GF-D8 (cell line): ENCODE measurements at regions not wholly inside any gene's neighbourhood (a gene's known extent, or its start where the extent isn't known, plus 50 kb on each side); places are given as distances from the start of the nearest gene placed in this dataset.

Experiments used
- DNase-seq: peaks from one replicate; lab custom pipeline; 2025; lab: John Stamatoyannopoulos, UW

- no peak for DNase-seq
These were observed 69.7 kb upstream of the FCN1 start for GRCh38 chr9:134987376-134987775.

- no peak for DNase-seq
These were observed 70.4 kb upstream of the FCN1 start for GRCh38 chr9:134987906-134988700.

DNA sequence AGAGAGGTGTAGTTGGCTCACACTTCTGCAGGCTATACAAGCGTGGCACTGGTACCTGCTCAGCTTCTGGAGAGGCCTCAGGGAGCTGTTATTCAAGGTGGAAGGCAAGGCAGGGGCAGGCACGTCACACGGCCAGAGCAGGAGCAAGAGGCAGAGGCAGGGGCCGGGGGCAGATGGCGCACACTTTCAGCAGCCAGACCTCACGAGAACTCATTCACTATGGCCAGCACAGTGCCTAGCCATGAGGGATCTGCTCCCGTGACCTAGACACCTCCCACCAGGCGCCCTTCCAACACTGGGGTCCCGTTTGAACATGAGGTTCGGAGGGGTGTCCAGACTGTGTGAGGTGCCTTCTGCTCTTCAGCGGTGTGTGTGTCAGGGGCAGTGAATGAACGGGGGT, 71.0 kb upstream of the FCN1 start:
- DNase-seq: no peak

DNA sequence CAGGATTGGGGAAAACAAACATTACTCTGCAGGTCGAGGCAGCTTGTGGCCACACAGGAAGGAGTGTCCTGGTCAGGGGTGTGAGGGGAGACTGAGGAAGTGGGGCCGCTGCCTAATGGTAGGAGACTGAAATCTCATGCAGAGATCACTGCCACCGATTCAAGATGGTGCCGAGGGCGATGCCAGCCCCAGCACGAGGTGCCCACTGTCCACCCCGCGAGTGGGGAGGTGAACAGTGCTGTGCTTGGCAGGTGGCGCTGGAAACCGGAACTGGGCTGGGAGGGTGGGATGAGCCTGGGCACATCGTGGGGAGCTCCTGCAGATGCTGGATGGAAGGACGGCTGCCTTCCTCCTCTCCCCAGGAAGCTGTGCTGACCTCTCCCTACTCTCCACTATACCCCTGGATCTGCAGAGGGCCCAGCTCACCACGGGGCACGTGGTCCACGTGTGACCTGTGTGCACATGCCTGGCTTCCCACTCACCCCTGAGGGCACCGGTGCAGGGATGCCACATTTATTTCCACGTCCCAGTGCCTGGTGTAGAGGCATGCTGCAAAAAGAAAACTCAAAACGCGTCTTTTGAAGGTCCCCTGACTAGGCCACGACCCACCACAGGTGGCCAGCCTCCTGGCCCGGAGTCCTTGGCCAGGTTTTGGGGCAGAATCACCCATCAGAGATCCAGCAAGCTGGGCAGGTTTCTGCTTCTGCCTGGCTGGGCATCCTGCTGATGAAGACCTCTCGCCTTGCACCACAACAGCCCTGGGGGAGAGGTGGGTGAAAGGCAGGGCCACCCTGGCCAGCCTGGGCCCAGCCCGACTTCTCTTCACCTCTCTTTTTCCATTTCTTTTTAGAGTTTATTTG, 71.7 kb upstream of the FCN1 start:
- DNase-seq: no peak

GRCh38 chr9:134991808-134992754, 74.4 kb upstream of the FCN1 start:
- DNase-seq: no peak

GRCh38 chr9:134992755-134993124, 75.0 kb upstream of the FCN1 start:
- DNase-seq: no peak

GRCh38 chr9:134993416-134993815, 75.7 kb upstream of the FCN1 start:
- no peak for DNase-seq

- no peak for DNase-seq
These were observed 76.4 kb upstream of the FCN1 start for GRCh38 chr9:134993996-134994720.

- DNase-seq: no peak
These were observed 77.4 kb upstream of the FCN1 start for GRCh38 chr9:134994926-134995791.

- no peak for DNase-seq
These were observed 78.0 kb upstream of the FCN1 start for GRCh38 chr9:134995792-134996120.

DNA sequence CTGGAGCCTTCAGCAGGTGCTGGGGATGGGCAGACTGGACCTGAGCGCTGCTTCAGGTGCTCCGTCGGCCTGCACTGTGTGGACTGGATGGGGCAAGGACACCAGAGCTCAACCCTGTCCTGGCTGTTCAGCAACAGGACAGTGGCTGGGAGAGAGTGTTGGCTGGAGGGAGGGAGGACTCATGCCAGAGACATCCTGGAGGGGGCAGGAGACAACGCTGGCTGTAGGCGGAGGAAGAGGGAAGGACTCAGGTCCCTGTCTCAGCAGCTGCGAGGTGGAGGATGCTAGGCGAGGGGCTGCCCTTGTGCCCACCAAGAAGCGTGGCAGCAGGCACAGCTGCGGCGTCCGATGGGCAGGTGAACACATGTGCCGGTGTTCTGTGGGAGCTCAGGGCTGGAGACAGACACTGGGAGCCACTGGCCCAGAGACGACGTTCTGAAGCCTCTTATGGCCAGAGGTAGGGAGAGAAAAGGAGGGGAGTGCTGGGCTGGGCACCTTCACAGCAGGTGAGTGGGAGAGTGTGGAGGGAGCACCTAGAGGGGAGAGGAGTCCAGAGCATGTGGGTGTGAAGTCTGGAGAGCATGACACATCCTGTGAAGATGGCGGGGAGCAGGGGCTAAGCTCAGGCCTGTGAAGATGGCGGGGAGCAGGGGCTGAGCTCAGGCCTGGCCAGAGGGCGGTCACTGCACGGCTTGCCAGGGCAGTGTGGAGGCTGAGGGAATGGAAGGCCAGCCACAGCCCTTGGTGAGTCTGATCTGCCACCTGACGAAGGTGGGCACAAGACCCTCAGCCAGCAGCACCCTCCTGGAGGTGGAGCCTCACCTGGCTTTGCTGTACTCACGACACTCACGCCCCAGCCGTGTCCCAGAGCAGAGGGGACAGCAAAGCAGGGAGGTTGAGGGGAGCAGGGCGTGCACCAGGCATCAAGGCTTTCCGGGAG, 79.1 kb upstream of the FCN1 start:
- DNase-seq: no peak

GRCh38 chr9:135000647-135001245, 83.0 kb upstream of the FCN1 start:
- no peak for DNase-seq

GRCh38 chr9:135001526-135001925, 83.8 kb upstream of the FCN1 start:
- no peak for DNase-seq

GRCh38 chr9:135002336-135002735, 84.6 kb upstream of the FCN1 start:
- DNase-seq: no peak

- DNase-seq: no peak
These were observed 84.7 kb upstream of the OLFM1 start for GRCh38 chr9:135002802-135003201.

DNA sequence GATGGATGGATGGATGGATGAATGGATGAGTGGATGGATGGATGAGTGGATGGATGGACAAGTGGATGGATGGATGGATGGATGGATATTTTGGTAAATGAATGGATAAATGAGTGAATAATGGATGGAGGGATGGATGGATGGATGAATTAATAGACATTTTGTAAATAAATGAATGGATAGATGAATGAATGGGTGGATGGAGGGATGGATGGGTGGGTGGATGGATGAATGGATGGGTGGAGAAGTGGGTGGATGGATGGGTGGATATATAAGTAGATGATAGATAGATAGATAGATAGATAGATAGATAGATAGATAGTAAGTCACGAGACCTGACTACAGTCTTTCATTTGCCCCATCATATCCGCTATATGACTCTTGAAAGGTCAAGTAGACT, 82.7 kb upstream of the OLFM1 start:
- no peak for DNase-seq

DNA sequence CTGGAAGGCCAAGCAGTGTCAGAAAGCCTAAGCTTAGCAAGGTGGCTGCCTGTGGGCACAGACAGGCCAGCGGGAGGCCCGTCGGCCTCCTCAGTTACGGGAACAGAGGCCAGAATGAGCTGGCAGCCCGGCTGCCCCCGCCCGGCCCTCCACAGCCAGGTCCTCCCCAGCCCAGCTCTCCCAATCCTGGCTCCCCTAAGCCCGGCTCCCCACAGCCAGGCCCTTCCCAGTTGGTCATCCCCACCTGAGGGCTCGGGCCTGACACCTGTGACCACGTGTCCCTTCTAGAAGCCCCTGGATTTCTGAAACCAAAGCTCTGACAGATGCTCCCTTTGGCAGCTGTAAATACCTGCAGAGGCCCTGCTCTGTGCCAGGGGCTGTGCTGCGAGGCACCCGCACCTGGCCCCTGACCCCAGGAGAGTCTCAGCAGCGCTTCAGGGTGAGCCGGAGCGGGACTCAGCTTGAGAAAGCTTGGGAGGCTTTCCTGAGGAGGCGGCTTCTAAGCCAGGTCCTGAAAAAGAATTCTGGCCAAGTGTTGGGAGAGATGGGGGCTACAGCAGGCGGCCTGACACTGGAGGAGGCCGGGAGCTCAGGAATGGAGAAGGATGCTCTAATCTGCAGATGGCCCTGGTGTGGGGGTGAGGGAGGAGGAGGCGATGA, 80.4 kb upstream of the OLFM1 start:
- DNase-seq: no peak

- DNase-seq: no peak
These were observed 79.9 kb upstream of the OLFM1 start for GRCh38 chr9:135007601-135008000.

- DNase-seq: no peak
These were observed 79.1 kb upstream of the OLFM1 start for GRCh38 chr9:135008416-135008815.
